ENCODE measurements at regions not wholly inside any gene's neighbourhood (a gene's known extent, or its start where the extent isn't known, plus 50 kb on each side); places are given as distances from the start of the nearest gene placed in this dataset.

GRCh38 chr1:119217309-119217828, 76.9 kb upstream of the WARS2 start:
- no peaks in the 10 kb centered on the region for H3K36me3 ChIP-seq (replicated peaks in 1 of 2; ENCODE audit: control insufficient read depth in 1 of 2, insufficient read depth in 2 of 2, low read length in 1 of 2)
- CTCF ChIA-PET: no interaction called here
- TF ChIP-seq RFX5 (IDR thresholded peaks at IDR 0.05; ENCODE audit: low read length) (no peak), CHD2 (IDR thresholded peaks at IDR 0.05; ENCODE audit: low read length, partially characterized antibody) (no peak), SMC3 (IDR thresholded peaks at IDR 0.05; ENCODE audit: low read depth, low read length) (no peak), FOXJ3 (CRISPR knock-in tag; IDR thresholded peaks at IDR 0.05) (no peak), ZBTB33 (IDR thresholded peaks at IDR 0.05; ENCODE audit: borderline replicate concordance, low read depth) (no peak), FOXM1 (IDR thresholded peaks at IDR 0.05; ENCODE audit: low read depth) (no peak), MXI1 (IDR thresholded peaks at IDR 0.05; ENCODE audit: low read depth, low read length) (no peak), EP300 (IDR thresholded peaks at IDR 0.05; ENCODE audit: borderline replicate concordance in 1 of 2, low read depth in 1 of 2, low read length in 1 of 2) (no peak), GATA2 (CRISPR knock-in tag; IDR thresholded peaks at IDR 0.05) (no peak), ELF1 (IDR thresholded peaks at IDR 0.05) (no peak), YY1 (IDR thresholded peaks at IDR 0.05; ENCODE audit: low read depth) (no peak), USF1 (IDR thresholded peaks at IDR 0.05; ENCODE audit: borderline replicate concordance, low read depth) (no peak), MAX (IDR thresholded peaks at IDR 0.05; ENCODE audit: low read depth) (no peak), CTCF (IDR thresholded peaks at IDR 0.05) (no peak)
- no peak for DNase-seq
- no peak overlapping the region for H3K9ac ChIP-seq
- no peaks in the 10 kb centered on the region for H3K79me2 ChIP-seq (ENCODE audit: insufficient read depth)
- POLR2A ChIA-PET: no interaction called here
- H3K27ac ChIP-seq (ENCODE audit: low read depth in 2 of 2, low read length in 1 of 2): no peak overlapping the region
- no peaks in the 10 kb centered on the region for H3K9me2 ChIP-seq
- no peak overlapping the region for H2AFZ ChIP-seq (ENCODE audit: low read depth)
- H3K4me3 ChIP-seq (ENCODE audit: low read depth in 2 of 2, low read length in 1 of 2): no peak overlapping the region
- no peaks in the 10 kb centered on the region for H3K4me1 ChIP-seq (ENCODE audit: control insufficient read depth in 1 of 2, insufficient read depth in 2 of 2, low read depth in 1 of 2, low read length in 1 of 2)
- no peaks in the 10 kb centered on the region for H3F3A ChIP-seq (replicated peaks; ENCODE audit: insufficient read depth)
- H3K4me2 ChIP-seq: no peak overlapping the region
- H4K20me1 ChIP-seq (ENCODE audit: insufficient read depth): no peaks in the 10 kb centered on the region
- H3K27me3 ChIP-seq (ENCODE audit: insufficient read depth): no peaks in the 10 kb centered on the region
- no peaks in the 10 kb centered on the region for H3K9me3 ChIP-seq

GRCh38 chr1:119219711-119220110, 79.3 kb upstream of the WARS2 start:
- no peak for DNase-seq
- Histone ChIP-seq H3K9me3 (no peaks in the 10 kb centered on the region), H2AFZ (ENCODE audit: low read depth) (no peak overlapping the region), H3K79me2 (ENCODE audit: insufficient read depth) (no peaks in the 10 kb centered on the region), H3K27me3 (ENCODE audit: insufficient read depth) (no peaks in the 10 kb centered on the region), H4K20me1 (ENCODE audit: insufficient read depth) (no peaks in the 10 kb centered on the region), H3F3A (replicated peaks; ENCODE audit: insufficient read depth) (no peaks in the 10 kb centered on the region), H3K9ac (no peak overlapping the region), H3K36me3 (replicated peaks in 1 of 2; ENCODE audit: control insufficient read depth in 1 of 2, insufficient read depth in 2 of 2, low read length in 1 of 2) (no peaks in the 10 kb centered on the region), H3K4me3 (ENCODE audit: low read depth in 2 of 2, low read length in 1 of 2) (no peak overlapping the region), H3K27ac (ENCODE audit: low read depth in 2 of 2, low read length in 1 of 2) (no peak overlapping the region), H3K4me1 (ENCODE audit: control insufficient read depth in 1 of 2, insufficient read depth in 2 of 2, low read depth in 1 of 2, low read length in 1 of 2) (no peaks in the 10 kb centered on the region), H3K9me2 (no peaks in the 10 kb centered on the region), H3K4me2 (no peak overlapping the region)
- 35% methylated on average over 4 of the region's 4 CpGs for WGBS (ENCODE audit: low lambda C conversion rate)
- POLR2A ChIA-PET: no interaction called here
- CTCF ChIA-PET: no interaction called here
- TF ChIP-seq FOXJ3 (CRISPR knock-in tag; IDR thresholded peaks at IDR 0.05): no peak
- TF ChIP-seq TEAD4 (IDR thresholded peaks at IDR 0.05; ENCODE audit: borderline replicate concordance, insufficient read depth): no peak
- TF ChIP-seq TAF1 (IDR thresholded peaks at IDR 0.05; ENCODE audit: borderline replicate concordance, low read depth, low read length): no peak
- TF ChIP-seq NFIC (IDR thresholded peaks at IDR 0.05; ENCODE audit: borderline replicate concordance): no peak
- no peak for TF ChIP-seq PBX3 (IDR thresholded peaks at IDR 0.05)
- TF ChIP-seq RCOR1 (IDR thresholded peaks at IDR 0.05; ENCODE audit: low read length): no peak
- no peak for TF ChIP-seq ZBTB33 (IDR thresholded peaks at IDR 0.05; ENCODE audit: borderline replicate concordance, low read depth)
- TF ChIP-seq RAD21 (IDR thresholded peaks at IDR 0.05; ENCODE audit: low read length): no peak
- TF ChIP-seq EP300 (IDR thresholded peaks at IDR 0.05; ENCODE audit: borderline replicate concordance in 1 of 2, low read depth in 1 of 2, low read length in 1 of 2): no peak
